HG02852 (cell line): ENCODE measurements at regions not wholly inside any gene's neighbourhood (a gene's known extent, or its start where the extent isn't known, plus 50 kb on each side); places are given as distances from the start of the nearest gene placed in this dataset.
A peak's percentile ranks its signal among the peaks of the same experiment; 100 is the strongest.
"Not testable (repeated sequence)": the region's sequence is repeated elsewhere in the genome, so short reads cannot be mapped to it uniquely, and the experiment has no call there.

Source experiments
- ATAC-seq: cut with Tn5 transposase; IDR thresholded peaks from one replicate; pipeline ENCODE4 v1.9.1; 2021; ENCODE audit warnings: mild to moderate bottlenecking, moderate library complexity; ENCODE audit not compliant: unreplicated experiment

DNA sequence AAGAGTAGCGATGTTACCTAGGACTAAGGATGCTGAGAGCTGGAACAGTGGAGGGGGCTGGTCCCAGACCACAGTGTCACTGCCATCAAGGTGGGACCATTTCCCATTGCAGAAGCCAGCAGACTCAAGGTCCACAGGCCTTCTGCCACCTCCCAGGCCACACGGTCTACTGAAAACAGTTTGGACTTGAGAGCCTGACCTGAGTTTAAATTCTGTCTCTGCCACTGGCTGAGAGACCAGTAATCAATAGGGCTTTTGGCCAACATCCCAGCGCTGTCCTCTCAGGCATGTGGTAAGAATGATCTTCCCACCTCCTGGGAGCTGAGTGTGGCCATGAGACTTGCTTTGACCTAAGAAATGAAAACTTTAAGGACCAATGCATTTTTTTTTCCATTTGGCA, 331.4 kb upstream of the CDH5 start:
- ATAC-seq: no peak

DNA sequence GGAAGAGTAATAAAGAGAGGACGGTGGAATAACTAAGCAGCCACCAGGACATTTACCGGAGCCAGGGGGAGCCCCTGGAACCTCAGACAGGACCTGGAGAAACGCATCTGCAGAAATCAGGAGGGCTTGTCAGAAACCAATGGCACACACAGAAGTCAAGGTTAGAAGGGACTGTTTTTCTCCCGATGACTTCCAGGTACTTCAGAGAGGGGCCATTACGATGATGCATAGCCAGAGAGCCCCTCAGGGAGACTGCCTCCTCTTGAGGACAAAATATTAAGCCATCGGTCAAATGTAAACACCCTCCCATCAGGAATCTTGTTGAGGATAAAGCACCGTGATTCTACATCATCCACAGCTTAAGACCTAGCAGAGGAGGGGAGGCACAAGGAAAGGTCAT, 333.6 kb upstream of the CDH5 start:
- no peak for ATAC-seq

DNA sequence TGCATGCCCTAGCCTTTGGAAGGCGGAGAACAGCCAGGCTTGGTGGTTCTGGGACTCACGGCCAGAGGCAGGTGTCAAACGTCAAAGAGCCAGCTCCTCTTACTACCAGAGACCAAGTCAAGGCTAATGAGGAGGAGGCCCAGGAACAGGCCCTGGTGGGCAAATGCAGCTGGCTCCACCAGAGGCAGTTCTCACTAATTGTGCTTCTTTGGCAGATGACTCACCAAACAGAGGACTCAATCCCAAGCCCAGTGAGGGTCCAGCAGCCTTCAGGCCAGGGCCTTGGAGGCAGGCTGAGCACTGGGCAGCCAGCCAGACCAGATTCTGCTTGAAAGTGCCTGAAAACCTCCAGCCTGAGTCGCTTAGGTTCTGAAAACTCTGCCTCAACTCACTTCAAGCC, 336.5 kb upstream of the CDH5 start:
- ATAC-seq: no peak

DNA sequence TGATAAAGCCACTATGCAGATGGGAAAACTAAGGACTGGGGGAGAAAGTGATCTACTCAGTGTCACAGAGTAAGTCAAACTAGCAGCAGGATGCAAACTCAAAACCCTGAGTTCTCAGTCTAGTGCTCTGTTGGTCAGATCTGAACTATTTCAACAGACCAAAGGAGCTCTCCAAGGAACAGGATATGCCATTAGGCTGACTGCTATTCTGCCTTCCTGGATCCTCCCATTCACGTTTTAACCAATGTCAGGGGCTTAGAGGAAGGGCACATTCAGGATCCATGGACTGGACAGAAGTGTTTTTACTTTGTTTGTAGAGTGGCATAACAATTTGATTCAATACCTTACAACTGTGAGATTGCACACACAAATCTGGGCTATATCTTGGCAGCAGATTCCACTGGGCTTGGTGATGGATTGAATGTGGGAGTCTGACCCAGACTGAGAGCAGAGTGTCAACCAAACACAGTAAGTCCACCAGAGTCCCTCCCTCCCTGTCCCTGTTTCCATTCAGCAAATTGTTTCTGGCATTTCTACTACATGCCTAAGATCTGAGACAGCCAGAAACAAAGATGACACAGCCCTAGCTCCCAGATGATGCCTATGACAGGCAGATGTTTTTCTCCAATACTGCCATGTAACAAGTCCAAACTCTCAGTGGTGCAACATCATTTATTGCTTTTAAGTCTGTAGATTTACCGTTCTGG, 337.8 kb upstream of the CDH5 start:
- ATAC-seq: no peak

DNA sequence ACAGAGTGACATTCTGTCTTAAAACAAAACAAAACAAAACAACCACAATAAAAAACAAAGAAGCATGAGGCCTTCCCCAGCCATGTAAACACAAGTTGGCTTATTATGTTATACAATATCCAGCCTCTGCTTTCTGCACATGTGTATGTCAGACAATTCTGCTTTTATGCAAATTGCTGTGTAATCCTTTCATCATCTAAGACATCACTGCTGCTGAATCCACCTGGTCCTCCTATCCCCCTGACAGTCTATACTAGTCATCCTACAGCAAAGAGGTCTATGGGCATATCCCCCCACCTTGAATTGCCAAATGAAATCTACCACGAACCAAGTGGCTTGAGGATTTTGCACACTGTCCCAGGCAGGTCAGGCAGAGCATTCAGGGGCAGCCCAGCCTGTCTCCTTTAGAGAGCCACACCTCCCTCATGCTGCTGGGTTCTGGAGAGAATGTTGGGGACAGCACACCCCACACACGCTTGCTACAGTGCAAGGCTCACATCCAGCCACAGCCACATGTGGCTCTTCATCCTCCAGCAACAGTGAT, 339.6 kb upstream of the CDH5 start:
- no peak for ATAC-seq

DNA sequence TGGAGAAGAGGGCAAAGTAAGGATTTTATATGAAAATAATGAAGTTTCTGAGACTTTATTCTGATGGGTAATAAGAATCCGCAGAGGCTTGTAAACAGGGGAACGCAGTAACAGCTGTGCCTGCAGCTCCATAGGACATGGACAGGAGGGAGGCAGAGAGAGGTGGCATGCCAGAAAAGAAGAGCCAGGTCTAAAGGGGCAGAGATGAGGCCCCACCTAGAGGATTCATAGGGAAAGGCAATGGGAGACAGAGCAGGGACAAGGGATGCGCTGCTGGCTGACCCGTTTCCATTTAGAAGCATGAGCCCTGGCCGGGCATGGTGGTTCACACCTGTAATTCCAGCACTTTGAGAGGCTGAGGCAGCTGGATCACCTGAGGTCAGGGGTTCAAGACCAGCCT, 340.3 kb upstream of the CDH5 start:
- ATAC-seq: no peak

DNA sequence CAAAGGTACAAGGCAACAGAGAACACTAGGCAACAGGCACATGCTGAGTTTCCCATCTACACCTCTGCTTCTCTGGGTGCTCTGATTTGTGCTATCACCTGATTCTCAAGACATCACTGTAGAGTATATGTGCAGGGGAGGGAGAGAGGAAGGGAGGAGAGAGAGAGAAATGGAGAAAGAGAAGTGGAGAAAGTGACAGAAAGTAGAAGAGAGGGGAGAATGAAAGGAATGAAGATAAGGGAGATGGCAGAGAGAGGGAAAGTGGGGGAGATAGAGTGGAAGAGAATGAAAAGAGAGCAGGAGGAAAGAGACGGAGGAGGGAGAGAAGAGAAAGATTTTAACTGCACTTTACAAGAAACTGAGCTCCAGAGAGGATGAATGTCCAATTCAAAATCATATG, 340.7 kb upstream of the CDH5 start:
- no peak for ATAC-seq

DNA sequence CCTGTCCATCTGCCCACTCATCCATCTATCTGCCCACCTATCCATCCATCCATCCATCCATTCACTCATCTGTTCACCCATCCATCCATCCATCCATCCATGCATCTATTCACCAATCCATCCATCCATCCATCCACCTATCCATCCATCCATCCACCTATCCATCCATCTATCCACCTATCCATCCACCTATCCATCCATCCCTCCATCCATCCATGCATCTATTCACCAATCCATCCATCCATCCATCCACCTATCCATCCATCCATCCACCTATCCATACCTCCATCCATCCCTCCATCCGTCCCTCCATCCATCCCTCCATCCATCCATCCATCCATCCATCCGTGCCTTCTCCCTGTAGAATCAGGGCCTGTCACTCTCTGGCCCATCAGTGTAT, 341.9 kb upstream of the CDH5 start:
- not testable (repeated sequence) for ATAC-seq

DNA sequence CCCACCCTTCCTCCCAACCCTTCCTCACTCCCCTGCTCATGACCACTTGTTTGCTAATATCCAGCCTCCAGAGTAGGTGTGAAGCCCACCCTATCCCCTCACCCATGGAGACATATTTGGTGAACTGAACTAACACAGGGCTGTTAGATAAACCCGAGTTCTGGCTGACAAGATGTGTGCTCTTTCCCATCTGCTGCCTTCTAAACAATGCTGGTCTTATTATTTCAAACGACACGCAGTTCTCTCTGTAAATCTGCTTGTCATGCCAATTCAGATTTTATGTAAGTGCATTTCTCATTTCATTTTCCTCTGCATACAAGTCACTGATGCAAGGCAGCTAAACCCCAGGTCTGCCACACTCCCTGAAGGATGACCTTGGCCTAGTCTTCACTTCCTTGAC, 343.0 kb upstream of the CDH5 start:
- ATAC-seq: no peak

DNA sequence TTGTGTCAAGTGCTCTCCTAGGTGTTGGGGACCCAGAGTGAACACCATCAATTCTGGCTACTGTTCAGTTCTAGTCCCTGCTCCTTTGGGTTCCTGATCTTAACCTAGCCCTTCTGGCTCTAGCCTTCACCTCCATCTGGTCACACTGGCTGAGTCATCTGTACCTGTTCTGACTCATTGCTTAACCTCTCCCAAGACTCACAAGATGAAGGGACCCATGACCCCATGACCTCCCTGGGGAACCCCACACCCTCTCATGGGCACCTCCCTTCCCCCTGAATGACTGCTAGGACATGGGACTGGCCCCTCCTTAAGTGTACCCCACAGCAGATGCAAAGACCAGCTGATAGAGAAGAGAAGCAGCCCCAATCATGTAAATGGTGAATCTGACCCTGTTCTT, 345.8 kb upstream of the CDH5 start:
- peak; percentile 78 for ATAC-seq

DNA sequence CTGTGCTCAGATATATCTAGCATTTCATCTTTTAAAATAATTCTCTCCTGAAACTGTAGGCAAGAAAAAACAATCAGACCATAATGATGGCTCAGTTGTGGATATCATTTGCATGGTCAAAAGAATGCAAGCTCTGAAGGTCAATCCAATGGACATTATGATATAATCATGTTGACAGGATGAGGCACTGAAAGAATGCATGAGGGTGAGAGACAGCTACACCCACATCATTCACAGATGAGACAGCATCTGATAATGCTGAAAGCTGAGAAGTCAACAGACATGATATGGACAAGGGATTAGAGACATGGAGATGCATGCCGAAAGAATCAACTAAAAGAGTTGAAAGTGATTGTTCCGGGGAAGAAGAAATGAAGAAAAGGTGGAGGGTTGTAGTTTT, 346.4 kb upstream of the CDH5 start:
- ATAC-seq: no peak

DNA sequence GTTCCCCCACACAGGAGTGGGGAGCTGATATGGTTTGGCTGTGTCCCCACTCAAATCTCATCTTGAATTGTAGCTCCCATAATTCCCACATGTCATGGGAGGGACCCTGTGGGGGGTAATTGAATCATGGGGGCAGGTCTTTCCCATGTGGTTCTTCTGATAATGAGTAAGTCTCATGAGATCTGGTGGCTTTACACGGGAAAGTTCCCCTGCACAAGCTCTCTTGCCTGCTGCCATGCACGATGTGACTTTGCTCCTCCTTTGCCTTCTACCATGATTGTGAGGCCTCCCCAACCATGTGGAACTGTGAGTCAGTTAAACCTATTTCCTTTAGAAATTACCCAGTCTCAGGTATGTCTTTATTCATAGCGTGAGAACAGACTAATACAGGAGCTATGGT, 347.0 kb upstream of the CDH5 start:
- not testable (repeated sequence) for ATAC-seq

DNA sequence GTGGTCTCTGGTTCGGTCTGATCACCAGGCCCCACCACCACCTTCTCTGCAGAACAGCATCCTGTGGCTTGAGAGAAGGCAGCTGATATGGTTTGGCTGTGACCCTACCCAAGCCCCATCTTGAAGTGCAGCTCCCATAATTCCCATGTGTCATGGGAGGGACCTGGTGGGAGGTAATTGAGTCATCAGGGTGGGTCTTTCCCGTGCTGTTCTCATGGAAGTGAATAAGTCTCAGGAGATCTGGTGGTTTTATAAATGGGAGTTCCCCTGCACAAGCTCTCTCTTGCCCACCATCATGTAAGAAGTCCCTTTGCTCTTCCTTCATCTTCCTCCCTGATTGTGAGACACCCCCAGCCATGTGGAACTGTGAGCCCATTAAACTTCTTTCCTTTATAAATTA, 352.3 kb upstream of the CDH5 start:
- ATAC-seq: no peak

DNA sequence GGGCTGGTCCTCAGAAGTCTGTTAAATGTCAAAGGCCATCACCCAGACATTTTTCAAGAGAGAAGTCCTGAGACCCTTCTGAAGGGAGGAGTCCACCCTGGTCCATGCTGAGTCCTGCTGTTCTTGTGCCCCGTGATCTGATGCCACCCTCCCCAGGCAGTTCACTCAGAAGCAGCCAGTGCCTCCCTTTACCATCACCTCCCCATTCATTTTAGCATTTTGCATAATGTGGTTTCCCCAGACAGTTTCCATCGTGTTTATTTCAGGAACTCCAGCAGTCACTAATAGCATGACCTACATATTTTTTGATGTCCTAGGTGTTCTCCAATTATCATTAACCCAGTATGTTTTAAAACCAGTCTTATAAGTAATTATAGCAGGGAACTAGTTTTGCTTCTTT, 353.0 kb upstream of the CDH5 start:
- ATAC-seq: no peak

DNA sequence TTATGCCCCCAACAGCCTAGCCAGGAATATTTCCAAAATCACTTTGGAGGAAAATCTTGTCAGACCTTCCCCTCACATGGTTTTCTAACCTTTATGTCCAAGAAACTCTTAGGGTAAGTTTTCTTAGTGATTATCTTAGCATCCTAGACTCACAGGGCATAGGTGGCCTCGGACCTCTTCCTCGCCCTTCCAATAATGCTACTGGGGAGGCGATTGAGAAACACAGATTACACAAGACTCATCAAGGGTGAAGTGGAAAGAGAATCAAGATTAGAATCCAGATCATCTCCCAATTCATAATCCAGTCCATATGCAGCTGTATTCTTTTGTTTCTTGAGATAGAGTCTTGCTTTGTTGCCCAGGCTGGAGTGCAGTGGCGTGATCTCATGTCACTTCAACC, 358.4 kb upstream of the CDH5 start:
- no peak for ATAC-seq

DNA sequence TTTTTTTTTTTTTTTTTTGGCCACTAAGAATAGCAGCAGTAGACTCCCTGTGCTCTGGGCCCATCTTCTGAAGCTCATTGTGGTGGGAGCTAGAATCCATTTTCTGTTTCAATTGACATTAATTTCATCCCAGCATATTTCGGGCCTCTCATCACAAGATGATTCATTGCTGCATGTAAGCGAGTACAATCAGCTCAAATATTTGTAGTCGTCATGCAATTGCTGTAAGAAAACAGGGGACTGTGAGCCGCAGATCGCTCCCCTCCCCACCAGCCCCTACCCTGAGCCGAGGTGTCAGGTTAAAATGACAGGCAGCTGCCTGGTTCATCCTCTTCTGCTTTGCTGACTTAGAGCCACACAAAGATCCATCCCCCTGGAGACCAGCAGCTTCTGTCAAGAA, 358.8 kb upstream of the CDH5 start:
- ATAC-seq: no peak

DNA sequence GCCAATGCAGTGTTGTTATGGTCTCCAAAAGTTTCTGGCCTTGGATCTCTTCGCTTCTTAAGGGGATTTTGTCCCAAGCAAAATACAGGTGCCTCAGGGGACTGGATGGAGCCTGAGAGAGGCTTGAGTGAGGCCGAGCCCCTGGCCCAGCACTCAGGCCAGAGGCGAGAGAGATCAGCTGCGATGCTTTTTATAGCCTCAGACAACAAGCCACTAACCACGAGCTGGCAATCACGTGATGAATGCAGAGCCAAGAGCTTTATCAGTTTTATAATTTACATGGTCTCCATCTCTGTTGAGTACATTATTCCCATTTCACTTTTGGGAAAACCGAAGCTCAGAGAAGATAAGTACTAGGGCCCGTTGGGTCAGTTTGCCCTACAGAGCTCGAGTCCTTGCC, 360.0 kb upstream of the CDH5 start:
- no peak for ATAC-seq

DNA sequence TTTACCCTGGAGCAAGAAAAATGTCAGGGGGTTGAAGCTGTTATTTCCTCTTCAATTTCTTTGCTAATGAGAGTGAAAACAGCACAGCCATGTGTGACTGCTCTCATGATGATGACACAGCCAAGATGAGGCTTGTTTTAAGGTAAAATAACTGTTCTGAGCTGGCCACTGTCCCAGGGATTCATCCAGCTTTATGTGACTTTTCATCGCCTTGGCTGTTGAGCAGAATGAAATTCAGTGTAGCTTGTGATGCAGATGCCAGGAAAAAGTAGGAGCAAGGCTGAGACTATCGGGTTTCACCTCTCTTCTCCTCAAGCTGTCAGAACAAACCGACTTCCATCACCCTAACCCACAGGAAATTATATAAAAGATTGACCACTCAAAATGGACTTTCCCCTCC, 361.8 kb upstream of the CDH5 start:
- ATAC-seq: no peak

DNA sequence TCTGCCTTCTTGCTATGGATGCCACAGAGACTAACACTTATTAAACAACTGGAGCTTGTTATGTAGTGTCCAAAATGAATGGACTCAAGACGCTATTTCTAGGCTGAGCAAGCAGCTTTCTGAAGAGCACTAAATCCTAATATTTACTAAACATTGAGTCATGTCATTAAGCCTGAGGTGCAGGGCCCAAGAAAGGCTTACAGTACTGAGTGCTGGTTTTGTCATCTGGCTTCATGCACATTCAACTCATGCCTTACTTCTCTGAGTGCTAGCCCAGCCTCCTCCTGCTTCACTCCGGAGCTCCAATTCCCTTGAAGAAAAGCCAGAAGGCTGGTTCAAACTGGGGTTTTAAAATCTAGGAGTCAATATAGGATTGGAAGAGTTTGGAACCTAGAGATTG, 363.3 kb upstream of the CDH5 start:
- ATAC-seq: no peak

DNA sequence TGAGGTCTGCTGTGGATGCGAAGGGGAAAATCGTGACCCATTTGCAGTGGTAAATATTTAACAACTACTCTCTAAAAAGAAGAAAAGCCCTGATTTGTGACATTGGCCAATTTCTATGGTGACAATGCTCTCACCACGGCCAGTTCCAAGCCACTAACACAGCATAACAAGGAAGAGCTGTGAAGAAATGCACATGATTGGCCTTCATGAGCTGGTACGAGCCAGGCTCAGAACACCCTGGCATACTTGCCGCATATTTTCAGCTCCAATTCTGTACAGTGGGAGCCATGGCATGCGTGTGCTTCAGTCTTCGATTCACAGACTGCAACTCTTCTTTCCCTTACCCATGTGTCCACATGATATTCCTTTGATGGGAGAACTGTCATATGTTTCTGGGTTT, 363.9 kb upstream of the CDH5 start:
- ATAC-seq: no peak

DNA sequence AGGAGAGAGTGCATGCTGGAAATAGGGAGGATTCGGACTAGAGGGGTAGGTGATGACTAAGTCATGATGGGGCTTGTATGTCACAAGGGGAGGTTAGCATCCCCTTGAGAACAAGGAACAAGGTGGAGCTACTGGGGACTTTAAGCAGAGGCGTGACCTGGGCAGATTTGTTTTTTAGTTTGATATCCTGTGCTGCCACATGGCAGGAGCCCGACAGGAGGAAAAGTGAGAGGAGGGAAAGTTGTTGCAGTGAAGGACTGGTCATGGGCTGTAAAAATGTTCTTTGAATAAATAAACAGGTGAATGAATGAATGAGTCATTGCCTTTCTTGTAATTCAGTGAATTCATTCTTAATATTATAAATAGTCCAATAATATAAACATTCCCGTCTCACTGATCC, 365.1 kb upstream of the CDH5 start:
- ATAC-seq: no peak

DNA sequence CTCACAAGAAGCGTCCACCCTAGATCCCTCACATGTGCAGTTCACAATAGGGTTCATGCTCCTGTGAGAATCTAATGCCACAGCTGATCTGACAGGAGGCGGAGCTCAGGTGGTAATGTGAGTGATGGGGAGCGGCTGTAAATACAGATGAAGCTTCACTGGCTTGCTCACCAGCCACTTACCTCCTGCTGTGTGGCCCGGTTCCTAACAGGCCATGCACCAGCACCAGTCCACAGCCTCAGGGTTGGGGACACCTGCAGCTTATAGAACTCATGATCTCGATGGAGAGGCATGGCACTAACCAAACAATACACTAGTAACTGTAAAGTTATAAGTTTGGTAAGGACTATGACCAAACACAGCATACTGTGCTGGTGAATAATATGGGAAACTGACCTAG, 368.0 kb upstream of the CDH5 start:
- ATAC-seq: no peak

DNA sequence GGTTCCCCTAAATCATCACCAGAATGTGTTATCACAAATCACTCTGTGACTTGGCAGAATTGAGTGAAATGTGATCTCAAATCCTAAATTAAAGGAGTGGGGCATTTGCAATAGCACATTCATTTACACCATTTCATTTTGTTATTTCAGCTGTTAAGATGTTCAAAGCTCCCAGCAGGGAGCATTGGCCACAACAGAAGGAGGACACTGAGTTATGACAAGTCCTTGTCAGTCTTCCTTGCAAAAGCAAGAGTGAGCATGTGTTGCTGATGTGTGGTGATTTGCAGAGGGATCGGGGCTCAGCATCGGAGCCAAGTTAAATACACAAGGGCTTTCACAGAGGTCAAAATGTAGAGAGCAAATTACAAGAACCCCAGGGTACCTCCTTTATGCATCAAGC, 372.2 kb upstream of the CDH5 start:
- no peak for ATAC-seq
